ENCODE measurements at regions not wholly inside any gene's neighbourhood (a gene's known extent, or its start where the extent isn't known, plus 50 kb on each side); places are given as distances from the start of the nearest gene placed in this dataset.

GRCh38 chr5:40240111-40240510 is 439.6 kb upstream of the PTGER4 start:
- TF ChIP-seq CTCF (IDR thresholded peaks at IDR 0.05; ENCODE audit: insufficient read depth, low read depth, low read length), result no peak
- DNase-seq (ENCODE audit: low read depth), result no peak
- H3K4me3 ChIP-seq (ENCODE audit: low read depth, low read length), result no peak overlapping the region

- no peak overlapping the region for H3K4me3 ChIP-seq (ENCODE audit: low read depth, low read length)
- TF ChIP-seq CTCF (IDR thresholded peaks at IDR 0.05; ENCODE audit: insufficient read depth, low read depth, low read length), result no peak
- no peak for DNase-seq (ENCODE audit: low read depth)
Observed at GRCh38 chr5:40238066-40238745, 441.5 kb upstream of the PTGER4 start.

- peak; percentile 66 for DNase-seq (ENCODE audit: low read depth)
- no peak overlapping the region for H3K4me3 ChIP-seq (ENCODE audit: low read depth, low read length)
- TF ChIP-seq CTCF (IDR thresholded peaks at IDR 0.05; ENCODE audit: insufficient read depth, low read depth, low read length), result no peak
Observed at GRCh38 chr5:40235471-40236400, 444.0 kb upstream of the PTGER4 start.

GRCh38 chr5:40233268-40233667 is 446.4 kb upstream of the PTGER4 start:
- H3K4me3 ChIP-seq (ENCODE audit: low read depth, low read length), result no peak overlapping the region
- no peak for DNase-seq (ENCODE audit: low read depth)
- TF ChIP-seq CTCF (IDR thresholded peaks at IDR 0.05; ENCODE audit: insufficient read depth, low read depth, low read length), result no peak

GRCh38 chr5:40227931-40228330 is 451.8 kb upstream of the PTGER4 start:
- TF ChIP-seq CTCF (IDR thresholded peaks at IDR 0.05; ENCODE audit: insufficient read depth, low read depth, low read length), result no peak
- no peak overlapping the region for H3K4me3 ChIP-seq (ENCODE audit: low read depth, low read length)
- DNase-seq (ENCODE audit: low read depth), result peak; percentile 21

- no peak overlapping the region for H3K4me3 ChIP-seq (ENCODE audit: low read depth, low read length)
- no peak for TF ChIP-seq CTCF (IDR thresholded peaks at IDR 0.05; ENCODE audit: insufficient read depth, low read depth, low read length)
- no peak for DNase-seq (ENCODE audit: low read depth)
Observed at GRCh38 chr5:40227366-40227765, 452.3 kb upstream of the PTGER4 start.
